VCaP (cell line): ENCODE measurements at regions not wholly inside any gene's neighbourhood (a gene's known extent, or its start where the extent isn't known, plus 50 kb on each side); places are given as distances from the start of the nearest gene placed in this dataset.
"Not testable (repeated sequence)": the region's sequence is repeated elsewhere in the genome, so short reads cannot be mapped to it uniquely, and the experiment has no call there.

ENCODE experiments used
- H3K27ac ChIP-seq: fragments of 450-650 bp; 2 replicates; pipeline ENCODE4 v1.5.1; 2017
- TF ChIP-seq, protein P1 (sequence below): fragments of 450-650 bp; conservative IDR thresholded peaks from 2 replicates; pipeline ENCODE4 v1.5.1; 2017; ENCODE audit warnings: mild to moderate bottlenecking, moderate library complexity

DNA sequence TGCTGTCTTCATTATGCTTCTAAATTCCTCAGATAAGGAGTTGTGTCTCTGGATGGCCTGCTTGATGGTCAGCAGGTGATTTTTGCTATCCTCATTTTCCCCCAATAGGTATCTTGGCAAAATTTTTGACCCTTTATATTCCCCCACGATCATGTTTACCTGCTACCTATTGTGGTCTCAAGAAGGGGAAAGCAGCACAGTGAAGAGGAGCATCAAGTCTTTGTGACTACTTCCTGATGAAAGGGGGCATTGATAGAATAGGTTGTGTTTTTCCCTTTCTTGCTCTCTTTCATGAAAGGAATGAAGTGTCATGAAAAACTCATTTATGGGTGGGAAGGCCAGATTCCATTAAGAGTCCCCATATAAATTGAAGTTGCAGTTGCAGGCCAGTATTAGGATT, 153.8 kb downstream of the KLF8 start:
- TF ChIP-seq, protein P1, sequence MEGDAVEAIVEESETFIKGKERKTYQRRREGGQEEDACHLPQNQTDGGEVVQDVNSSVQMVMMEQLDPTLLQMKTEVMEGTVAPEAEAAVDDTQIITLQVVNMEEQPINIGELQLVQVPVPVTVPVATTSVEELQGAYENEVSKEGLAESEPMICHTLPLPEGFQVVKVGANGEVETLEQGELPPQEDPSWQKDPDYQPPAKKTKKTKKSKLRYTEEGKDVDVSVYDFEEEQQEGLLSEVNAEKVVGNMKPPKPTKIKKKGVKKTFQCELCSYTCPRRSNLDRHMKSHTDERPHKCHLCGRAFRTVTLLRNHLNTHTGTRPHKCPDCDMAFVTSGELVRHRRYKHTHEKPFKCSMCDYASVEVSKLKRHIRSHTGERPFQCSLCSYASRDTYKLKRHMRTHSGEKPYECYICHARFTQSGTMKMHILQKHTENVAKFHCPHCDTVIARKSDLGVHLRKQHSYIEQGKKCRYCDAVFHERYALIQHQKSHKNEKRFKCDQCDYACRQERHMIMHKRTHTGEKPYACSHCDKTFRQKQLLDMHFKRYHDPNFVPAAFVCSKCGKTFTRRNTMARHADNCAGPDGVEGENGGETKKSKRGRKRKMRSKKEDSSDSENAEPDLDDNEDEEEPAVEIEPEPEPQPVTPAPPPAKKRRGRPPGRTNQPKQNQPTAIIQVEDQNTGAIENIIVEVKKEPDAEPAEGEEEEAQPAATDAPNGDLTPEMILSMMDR, result no peak
- H3K27ac ChIP-seq, result no peak overlapping the region

DNA sequence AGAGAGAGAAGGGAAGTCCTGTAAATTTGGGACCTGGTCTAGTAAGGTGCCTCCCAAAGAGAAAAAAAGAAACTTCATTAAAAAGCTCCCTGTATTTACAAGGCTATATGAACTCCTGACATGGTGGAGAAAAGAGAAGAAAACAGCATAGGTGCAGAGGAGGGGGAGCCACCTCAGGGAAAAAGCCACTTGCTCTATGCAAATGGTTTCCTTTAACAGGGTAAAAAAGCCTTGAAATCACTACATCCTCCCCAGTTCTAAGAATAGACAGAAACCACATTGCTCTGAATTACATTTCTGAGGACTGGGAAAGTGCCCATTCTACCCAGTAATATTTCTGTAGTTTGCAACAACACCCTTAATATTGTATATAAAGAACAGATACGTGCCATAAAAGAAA, 165.5 kb downstream of the KLF8 start:
- H3K27ac ChIP-seq, result no peak overlapping the region
- TF ChIP-seq, protein P1, result no peak

DNA sequence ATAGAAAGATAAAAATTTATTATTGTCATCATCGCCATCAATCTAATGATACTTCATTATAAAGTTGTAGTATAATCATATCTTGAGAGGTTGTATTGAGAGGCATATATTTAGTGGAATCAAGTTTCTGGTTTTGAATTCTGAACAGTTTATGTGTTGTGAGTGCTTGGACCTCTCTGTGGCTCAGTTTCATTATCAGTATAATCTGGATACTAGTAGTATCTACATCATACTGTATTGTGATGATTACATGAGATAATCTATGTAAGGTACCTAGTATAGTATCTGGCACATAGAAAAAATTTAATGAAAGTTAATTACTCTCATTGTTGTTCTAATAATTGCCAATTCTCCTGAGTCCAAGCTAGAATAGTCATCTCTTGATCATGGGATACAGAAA, 161.2 kb upstream of the UBQLN2 start:
- TF ChIP-seq, protein P1, result no peak
- H3K27ac ChIP-seq, result no peak overlapping the region

DNA sequence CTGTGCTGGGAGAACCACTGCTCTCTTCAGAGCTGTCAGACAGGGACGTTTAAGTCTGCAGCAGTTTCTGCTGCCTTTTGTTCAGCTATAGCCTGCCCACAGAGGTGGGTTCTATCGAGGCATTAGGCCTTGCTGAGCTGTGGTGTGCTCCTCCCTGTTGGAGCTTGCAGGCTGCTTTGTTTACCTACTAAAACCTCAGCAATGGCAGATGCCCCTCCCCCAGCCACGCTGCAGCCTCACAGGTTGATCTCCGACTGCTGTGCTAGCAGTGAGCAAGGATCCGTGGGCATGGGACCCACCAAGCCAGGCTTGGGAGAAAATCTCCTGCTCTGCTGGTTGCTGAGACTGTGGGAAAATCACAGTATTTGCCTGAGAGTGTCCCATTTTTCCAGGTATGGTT, 133.8 kb upstream of the UBQLN2 start:
- H3K27ac ChIP-seq, result peak overlapping the region; percentile 32; the same call in 1 of the 2 replicates
- TF ChIP-seq, protein P1, result no peak

DNA sequence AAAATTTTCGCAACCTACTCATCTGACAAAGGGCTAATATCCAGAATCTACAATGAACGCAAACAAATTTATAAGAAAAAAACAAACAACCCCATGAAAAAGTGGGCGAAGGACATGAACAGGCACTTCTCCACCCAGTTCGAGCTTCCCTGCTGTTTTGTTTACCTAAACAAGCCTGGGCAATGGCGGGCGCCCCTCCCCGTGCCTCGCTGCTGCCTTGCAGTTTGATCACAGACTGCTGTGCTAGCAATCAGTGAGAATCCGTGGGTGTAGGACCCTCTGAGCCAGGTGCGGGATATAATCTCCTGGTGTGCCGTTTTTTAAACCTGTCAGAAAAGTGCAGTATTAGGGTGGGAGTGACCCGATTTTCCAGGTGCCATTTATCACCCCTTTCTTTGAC, 111.4 kb upstream of the UBQLN2 start:
- not testable (repeated sequence) for H3K27ac ChIP-seq

DNA sequence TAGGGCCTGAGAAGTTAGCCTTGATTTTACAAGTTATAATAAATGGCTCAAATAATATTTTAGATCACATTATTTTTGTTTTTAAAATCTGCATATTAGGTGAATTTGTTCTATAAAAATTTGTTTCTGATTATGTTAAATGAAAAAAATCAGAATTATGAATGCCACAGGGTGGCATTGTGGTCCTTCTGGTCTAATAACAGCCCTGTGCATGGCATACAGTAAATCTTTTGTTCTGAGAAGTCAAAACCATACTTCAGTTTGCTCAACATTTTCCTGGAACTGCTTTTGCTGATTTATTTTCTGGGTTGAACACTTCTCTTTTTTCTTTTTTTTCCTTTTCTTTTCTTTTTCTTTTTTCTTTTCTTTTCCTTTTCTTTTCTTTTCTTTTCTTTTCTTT, 101.0 kb upstream of the UBQLN2 start:
- TF ChIP-seq, protein P1, result no peak
- H3K27ac ChIP-seq, result no peak overlapping the region

DNA sequence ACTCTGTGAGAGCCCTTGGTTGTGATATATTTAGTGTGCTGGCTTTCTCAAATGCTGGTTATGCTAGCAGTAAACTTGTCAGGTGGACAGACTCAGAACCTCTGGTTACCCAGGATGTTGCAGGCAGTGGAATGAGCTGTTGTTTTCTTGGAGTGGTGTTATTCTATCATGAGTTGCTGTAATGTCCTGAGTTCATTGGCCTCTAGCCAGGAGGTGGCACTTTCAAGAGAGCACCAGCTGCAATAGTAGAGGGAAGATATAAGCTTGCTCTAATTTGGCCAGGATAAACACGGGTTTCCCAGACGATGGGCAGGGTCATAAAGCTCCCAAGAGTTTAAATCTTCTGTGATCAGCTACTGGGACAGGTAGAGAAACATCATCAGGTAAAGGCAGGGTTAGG, 95.0 kb upstream of the UBQLN2 start:
- TF ChIP-seq, protein P1, result no peak
- no peak overlapping the region for H3K27ac ChIP-seq

DNA sequence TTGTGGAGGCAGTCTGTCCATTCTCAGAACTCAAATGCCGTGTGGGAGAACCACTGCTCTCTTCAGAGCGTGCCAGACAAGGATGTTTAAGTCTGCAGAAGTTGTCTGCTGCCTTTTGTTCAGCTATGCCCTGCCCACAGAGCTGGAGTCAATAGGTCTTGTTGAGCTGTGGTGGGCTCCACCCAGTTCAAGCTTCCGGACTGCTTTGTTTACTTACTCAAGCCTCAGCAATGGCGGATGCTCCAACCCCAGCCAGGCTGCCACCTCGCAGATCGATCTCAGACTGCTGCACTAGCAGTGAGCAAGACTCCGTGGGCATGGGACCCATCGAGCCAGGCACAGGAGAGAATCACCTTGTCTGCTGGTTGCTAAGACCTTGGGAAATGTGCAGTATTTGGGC, 68.5 kb upstream of the UBQLN2 start:
- not testable (repeated sequence) for H3K27ac ChIP-seq

DNA sequence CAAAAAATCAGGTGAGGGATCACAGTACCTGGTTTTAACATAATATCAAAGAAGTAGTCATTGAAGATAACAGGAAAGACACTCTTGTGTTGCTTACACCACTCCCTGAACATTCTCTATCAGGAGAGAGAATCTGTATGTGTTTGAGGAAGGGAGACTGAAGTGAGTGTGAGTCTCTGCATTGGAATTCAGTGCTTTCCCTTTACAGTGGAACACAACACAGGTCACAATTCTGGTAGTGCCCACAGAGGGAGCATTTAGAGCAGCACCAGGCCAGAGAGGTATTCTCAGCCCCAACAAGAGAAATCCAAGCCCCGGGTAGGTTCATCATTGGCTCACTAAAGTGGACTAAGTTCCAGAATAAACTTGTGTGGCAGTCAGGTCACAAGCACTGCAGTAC, 64.7 kb upstream of the UBQLN2 start:
- TF ChIP-seq, protein P1, result no peak
- H3K27ac ChIP-seq, result no peak overlapping the region
